Parathyroid adenoma (tissue), 2 donors: ENCODE measurements at regions not wholly inside any gene's neighbourhood (a gene's known extent, or its start where the extent isn't known, plus 50 kb on each side); places are given as distances from the start of the nearest gene placed in this dataset.

Source experiments
- H2AFZ ChIP-seq: fragments of 300-600 bp; sonication (generic); one replicate; pipeline ENCODE4 v1.7.0; 2017; ENCODE audit warnings: antibody characterized with exemption, mild to moderate bottlenecking
- H3K27ac ChIP-seq: fragments of 300-600 bp; sonication (generic); one replicate; pipeline ENCODE4 v1.7.0; 2017
- H3K27me3 ChIP-seq: fragments of 300-600 bp; sonication (generic); one replicate; pipeline ENCODE4 v1.7.0; 2017; ENCODE audit warnings: low read length; ENCODE audit not compliant: control insufficient read depth, insufficient read depth
- H3K36me3 ChIP-seq: fragments of 300-600 bp; sonication (generic); one replicate; pipeline ENCODE4 v1.7.0; 2017; ENCODE audit warnings: low read length; ENCODE audit not compliant: control insufficient read depth, insufficient read depth
- H3K4me1 ChIP-seq: fragments of 300-600 bp; sonication (generic); one replicate; pipeline ENCODE4 v1.7.0; 2017; ENCODE audit warnings: control low read depth
- H3K4me2 ChIP-seq: fragments of 300-600 bp; sonication (generic); one replicate; pipeline ENCODE4 v1.7.0; 2017; ENCODE audit warnings: low read length
- H3K4me3 ChIP-seq: fragments of 300-600 bp; sonication (generic); one replicate; pipeline ENCODE4 v1.7.0; 2017; ENCODE audit warnings: low read depth, low read length
- H3K79me2 ChIP-seq: fragments of 300-600 bp; sonication (generic); one replicate; pipeline ENCODE4 v1.7.0; 2017; ENCODE audit warnings: control low read depth
- H3K9ac ChIP-seq: fragments of 300-600 bp; sonication (generic); one replicate; pipeline ENCODE4 v1.7.0; 2017; ENCODE audit warnings: mild to moderate bottlenecking
- H3K9me3 ChIP-seq: fragments of 300-600 bp; sonication (generic); one replicate; pipeline ENCODE4 v1.7.0; 2017; ENCODE audit warnings: low read length; ENCODE audit not compliant: control insufficient read depth
- CTCF ChIP-seq: fragments of 300-600 bp; sonication (generic); IDR thresholded peaks from one replicate; pipeline ENCODE4 v1.7.0; 2017; ENCODE audit warnings: antibody characterized with exemption, mild to moderate bottlenecking
- donor health status: primary hyperparathyroidism.

GRCh38 chr20:6577451-6577850 is 190.0 kb upstream of the BMP2 start:
- Histone ChIP-seq H3K9me3 (no peaks in the 10 kb centered on the region), H3K4me1 (no peaks in the 10 kb centered on the region), H3K4me2 (no peak overlapping the region), H2AFZ (no peak overlapping the region), H3K79me2 (no peaks in the 10 kb centered on the region), H3K27ac (no peak overlapping the region), H3K9ac (no peak overlapping the region), H3K27me3 (no peaks in the 10 kb centered on the region), H3K4me3 (no peak overlapping the region), H3K36me3 (no peaks in the 10 kb centered on the region)
- TF ChIP-seq CTCF, result no peak

GRCh38 chr20:6576726-6577125 is 190.8 kb upstream of the BMP2 start:
- Histone ChIP-seq H3K9ac (no peak overlapping the region), H2AFZ (no peak overlapping the region), H3K79me2 (no peaks in the 10 kb centered on the region), H3K36me3 (no peaks in the 10 kb centered on the region), H3K4me2 (no peak overlapping the region), H3K27me3 (no peaks in the 10 kb centered on the region), H3K4me1 (no peaks in the 10 kb centered on the region), H3K9me3 (no peaks in the 10 kb centered on the region), H3K27ac (no peak overlapping the region), H3K4me3 (no peak overlapping the region)
- TF ChIP-seq CTCF, result no peak

GRCh38 chr20:6575912-6576401 is 191.5 kb upstream of the BMP2 start:
- no peaks in the 10 kb centered on the region for H3K27me3 ChIP-seq
- H3K4me1 ChIP-seq, result no peaks in the 10 kb centered on the region
- no peak overlapping the region for H3K9ac ChIP-seq
- H2AFZ ChIP-seq, result no peak overlapping the region
- no peak overlapping the region for H3K4me3 ChIP-seq
- TF ChIP-seq CTCF, result no peak
- no peak overlapping the region for H3K27ac ChIP-seq
- H3K4me2 ChIP-seq, result no peak overlapping the region
- no peaks in the 10 kb centered on the region for H3K79me2 ChIP-seq
- H3K9me3 ChIP-seq, result no peaks in the 10 kb centered on the region
- no peaks in the 10 kb centered on the region for H3K36me3 ChIP-seq

- TF ChIP-seq CTCF, result no peak
- no peak overlapping the region for H3K27ac ChIP-seq
- no peaks in the 10 kb centered on the region for H3K36me3 ChIP-seq
- H3K4me2 ChIP-seq, result no peak overlapping the region
- H3K9me3 ChIP-seq, result no peaks in the 10 kb centered on the region
- no peaks in the 10 kb centered on the region for H3K4me1 ChIP-seq
- no peaks in the 10 kb centered on the region for H3K27me3 ChIP-seq
- no peaks in the 10 kb centered on the region for H3K79me2 ChIP-seq
- H3K4me3 ChIP-seq, result no peak overlapping the region
- no peak overlapping the region for H3K9ac ChIP-seq
- no peak overlapping the region for H2AFZ ChIP-seq
Measured at GRCh38 chr20:6566821-6567220, 200.7 kb upstream of the BMP2 start.

GRCh38 chr20:6562111-6562510 is 205.4 kb upstream of the BMP2 start:
- no peak overlapping the region for H3K27ac ChIP-seq
- H2AFZ ChIP-seq, result no peak overlapping the region
- no peaks in the 10 kb centered on the region for H3K4me1 ChIP-seq
- no peaks in the 10 kb centered on the region for H3K36me3 ChIP-seq
- H3K9me3 ChIP-seq, result no peaks in the 10 kb centered on the region
- no peak overlapping the region for H3K4me2 ChIP-seq
- no peaks in the 10 kb centered on the region for H3K27me3 ChIP-seq
- no peak overlapping the region for H3K4me3 ChIP-seq
- H3K79me2 ChIP-seq, result no peaks in the 10 kb centered on the region
- no peak overlapping the region for H3K9ac ChIP-seq
- no peak for TF ChIP-seq CTCF
